Posterior cingulate gyrus (tissue), 11 donors: ENCODE measurements at regions not wholly inside any gene's neighbourhood (a gene's known extent, or its start where the extent isn't known, plus 50 kb on each side); places are given as distances from the start of the nearest gene placed in this dataset.

Experiments
- DNase-seq, 10 donors: peaks; one replicate each; pipeline versions ENCODE4 v3.0.0 to v3.0.0-alpha.2; 2020 to 2021; ENCODE audit warnings: mixed read lengths in 3 of 10
- intact Hi-C: fragments of 100-400 bp; cut with DNase I; formaldehyde crosslinking; loops from one replicate; pipeline ENCODE4 v1.15.1; 2023

GRCh38 chr5:92419261-92419660 is 1036.1 kb upstream of the ARRDC3 start:
- no peak for DNase-seq

DNA sequence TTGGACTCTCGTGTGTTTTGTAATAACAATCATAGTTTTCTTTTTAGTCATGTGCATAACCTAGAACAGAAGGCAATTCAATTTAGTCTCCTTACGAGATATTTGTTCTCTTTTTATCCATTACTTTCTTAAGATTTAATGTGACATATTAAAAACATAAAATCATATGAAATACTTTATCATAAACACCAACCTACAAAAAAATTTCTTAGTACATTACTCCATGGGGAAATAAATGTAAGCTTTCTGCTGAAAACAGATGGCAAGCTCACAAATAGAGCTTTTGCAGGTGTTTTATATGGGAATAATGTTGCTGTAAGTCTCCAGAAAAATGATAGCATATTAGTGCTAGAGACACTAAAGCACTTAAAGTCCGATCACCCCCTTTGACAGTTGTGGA is 1035.2 kb upstream of the ARRDC3 start:
- intact Hi-C loops = no loop called here
- DNase-seq = no peak

More at GRCh38 chr5:92419261-92419660, 1036.1 kb upstream of the ARRDC3 start:
- intact Hi-C loops = no loop called here

GRCh38 chr5:92409134-92409533 is 1026.0 kb upstream of the ARRDC3 start:
- no peak for DNase-seq
- intact Hi-C loops = no loop called here

- no peak for DNase-seq
- intact Hi-C loops = no loop called here
Measured at GRCh38 chr5:92402956-92403702, 1020.0 kb upstream of the ARRDC3 start.

DNA sequence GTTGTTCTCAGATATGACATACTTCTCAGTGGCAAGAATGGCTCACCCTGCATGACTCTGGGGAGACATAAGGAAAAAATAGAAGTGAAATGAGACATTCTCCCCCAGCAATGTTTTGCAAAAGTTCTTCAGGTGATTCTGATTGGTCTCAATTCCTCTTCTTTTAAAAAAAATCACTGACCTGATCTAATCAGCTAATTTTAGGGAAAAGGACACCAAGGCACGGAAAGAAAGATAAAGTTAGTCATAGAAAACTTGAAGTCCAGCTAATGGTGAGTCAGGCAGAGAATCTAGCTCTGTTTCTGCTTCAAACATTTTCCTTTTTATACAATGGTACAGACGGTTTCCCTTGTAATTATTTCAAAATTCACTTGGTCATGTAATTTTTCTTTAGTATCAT is 1018.9 kb upstream of the ARRDC3 start:
- intact Hi-C loops = no loop called here
- DNase-seq = no peak

GRCh38 chr5:92401492-92401891 is 1018.4 kb upstream of the ARRDC3 start:
- no peak for DNase-seq
- intact Hi-C loops = no loop called here

DNA sequence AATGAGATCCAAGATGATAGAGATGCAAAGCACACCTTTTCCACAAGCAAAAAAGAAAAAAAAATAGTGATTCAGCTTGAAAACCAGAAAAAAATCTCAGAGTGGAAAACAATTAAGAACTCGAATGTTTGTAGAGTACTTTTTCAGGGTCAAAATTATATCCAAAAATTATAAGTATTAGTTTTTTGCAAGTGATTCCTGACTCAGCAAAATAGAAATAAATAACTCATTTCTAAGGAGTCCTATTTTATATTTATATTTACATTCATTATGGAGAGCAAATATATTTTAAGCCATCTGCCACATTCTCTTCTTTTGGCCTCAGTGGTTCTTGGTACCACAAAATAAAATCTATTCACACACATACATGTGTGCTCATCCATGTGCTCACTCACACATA is 1011.8 kb upstream of the ARRDC3 start:
- intact Hi-C loops = no loop called here

DNA sequence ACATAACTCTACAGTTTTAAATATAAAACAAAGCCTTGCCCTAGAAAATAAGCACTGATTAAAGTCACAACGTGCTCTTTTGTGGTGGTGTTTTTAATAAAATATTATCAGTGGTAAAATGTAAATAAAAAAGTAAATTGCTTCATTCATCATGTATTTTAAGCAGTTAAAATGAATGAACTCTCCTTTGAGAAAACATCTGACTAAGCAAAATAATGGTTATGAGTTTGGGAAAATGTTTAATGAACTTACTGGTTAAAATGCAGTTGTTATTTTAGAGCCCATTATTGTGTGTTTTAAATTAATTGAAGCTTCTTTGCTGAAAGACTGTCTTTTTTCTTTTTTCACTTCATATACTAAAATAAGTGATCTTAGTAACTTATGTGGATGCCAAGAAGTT is 1007.5 kb upstream of the ARRDC3 start:
- DNase-seq = no peak
- intact Hi-C loops = no loop called here

More for the DNA sequence above, 1011.8 kb upstream of the ARRDC3 start:
- DNase-seq = no peak

DNA sequence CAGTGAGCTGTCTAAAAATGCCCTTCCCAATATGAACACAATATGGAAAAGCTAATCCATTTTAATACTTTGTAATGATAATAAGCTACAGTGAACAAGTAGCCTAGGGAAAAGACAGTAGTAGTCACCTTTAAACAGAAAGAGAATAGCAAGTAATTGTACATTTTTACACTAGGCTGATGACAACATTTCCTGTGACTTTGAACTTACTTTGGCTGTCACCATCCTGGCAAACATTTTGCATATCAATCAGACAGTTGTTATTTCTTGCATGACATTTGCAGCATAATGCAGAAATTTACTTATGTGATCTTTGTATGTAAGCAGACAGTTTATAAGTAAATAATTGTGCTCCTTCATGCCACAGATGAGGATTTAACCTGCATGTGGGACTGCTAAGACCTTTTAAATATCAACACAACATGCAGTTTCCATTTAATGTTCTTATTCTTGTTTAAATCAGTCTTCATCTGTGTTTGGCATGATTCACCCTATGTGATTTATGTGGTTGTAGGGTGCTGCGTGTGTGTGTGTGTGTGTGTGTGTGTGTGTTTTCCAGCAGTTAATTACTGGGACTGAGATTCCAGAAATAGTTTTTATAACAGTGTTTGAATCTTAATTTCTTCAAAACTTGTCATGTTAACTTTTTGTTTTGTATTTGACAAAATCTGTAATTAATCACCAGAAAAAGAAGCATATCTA is 997.1 kb upstream of the ARRDC3 start:
- DNase-seq = no peak
- intact Hi-C loops = no loop called here

GRCh38 chr5:92378966-92379611 is 996.0 kb upstream of the ARRDC3 start:
- DNase-seq = peak in 3 of 10 donors; percentile 9 to 61 (median 31)
- intact Hi-C loops = no loop called here

GRCh38 chr5:92374859-92375258 is 991.7 kb upstream of the ARRDC3 start:
- intact Hi-C loops = no loop called here
- DNase-seq = peak in 2 of 10 donors; percentile 67 to 82

GRCh38 chr5:92372766-92373165 is 989.6 kb upstream of the ARRDC3 start:
- no peak for DNase-seq
- intact Hi-C loops = no loop called here

- intact Hi-C loops = no loop called here
- DNase-seq = no peak
Measured at GRCh38 chr5:92371889-92372235, 988.7 kb upstream of the ARRDC3 start.

DNA sequence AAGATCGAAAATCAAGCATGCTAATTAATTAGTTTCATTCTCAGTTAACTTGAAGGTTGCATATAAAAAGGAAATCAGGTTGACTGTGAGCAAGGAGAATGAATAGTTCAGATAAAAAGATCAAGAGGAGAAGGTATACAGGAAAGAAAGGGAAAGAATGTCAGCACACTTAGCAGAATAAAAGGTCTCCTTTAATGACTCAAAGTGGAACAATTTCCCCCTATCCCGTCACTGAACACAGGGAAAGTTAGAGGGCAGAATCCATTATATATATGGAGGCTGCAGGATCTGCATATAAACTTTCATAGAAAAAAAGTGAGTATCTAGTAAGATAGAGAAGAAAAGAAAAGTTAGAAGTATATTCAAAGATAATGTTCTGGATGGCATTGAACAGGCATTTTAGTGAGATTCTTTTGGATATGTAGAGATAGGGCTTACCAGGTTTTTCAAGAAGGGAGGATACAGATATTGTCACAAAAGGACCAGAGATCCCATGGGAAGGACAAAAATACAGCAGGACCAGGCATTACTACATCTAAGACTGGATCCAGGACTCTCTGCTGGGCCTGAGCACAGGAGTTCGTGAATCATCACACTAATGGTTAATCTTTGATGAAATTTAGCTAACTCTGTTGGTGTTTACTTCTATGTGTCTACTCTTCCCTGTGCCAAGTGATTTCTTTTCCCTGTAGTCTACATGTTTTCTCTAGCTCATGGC is 988.2 kb upstream of the ARRDC3 start:
- intact Hi-C loops = no loop called here
- no peak for DNase-seq

- intact Hi-C loops = no loop called here
Measured at GRCh38 chr5:92370032-92370431, 986.9 kb upstream of the ARRDC3 start.

GRCh38 chr5:92369587-92369986 is 986.5 kb upstream of the ARRDC3 start:
- intact Hi-C loops = no loop called here
- DNase-seq = no peak

More at GRCh38 chr5:92370032-92370431, 986.9 kb upstream of the ARRDC3 start:
- no peak for DNase-seq

GRCh38 chr5:92364986-92365550 is 982.0 kb upstream of the ARRDC3 start:
- peak in 7 of 10 donors; percentile 27 to 83 (median 44) for DNase-seq
- intact Hi-C loops = no loop called here

DNA sequence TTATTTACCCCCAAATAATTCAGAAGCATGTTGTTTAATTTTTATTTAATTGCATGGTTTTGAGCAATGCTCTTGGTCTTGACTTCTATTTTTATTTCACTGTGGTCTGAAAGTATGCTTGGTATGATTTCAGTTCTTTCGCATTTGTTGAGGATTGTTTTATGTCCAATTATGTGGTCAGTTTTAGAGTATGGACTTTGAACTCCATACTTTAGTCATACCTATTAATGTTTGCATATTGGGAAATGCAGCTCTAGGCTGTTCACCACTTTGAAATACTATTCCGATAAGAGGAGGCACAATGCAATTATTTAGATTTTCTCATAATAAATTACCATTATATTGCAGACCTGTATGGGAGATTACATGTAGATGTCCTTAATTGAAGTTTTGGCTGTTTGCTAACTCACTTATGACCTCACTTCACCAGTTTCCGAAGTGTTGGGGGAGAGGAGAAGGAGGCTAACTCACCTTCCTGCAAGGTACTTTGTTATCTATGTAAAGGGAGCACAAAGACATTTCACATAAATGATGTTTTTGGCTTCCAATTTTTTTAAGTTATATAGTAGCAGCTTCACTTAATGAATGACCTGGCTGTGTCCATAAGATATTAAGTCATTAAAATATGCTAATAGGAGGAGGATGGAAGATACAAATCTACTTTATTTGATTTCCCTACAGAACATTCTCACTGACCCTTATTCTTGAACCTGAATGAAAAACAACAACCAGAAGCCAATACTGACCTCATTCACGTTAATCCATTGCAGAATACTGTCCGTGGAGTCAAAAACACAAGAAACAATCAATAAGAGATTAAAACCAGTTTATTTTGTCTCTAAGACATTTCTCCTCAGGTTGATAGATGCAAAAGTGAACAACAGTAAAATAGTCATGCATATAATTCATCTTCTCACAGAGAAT is 970.3 kb upstream of the ARRDC3 start:
- no peak for DNase-seq
- intact Hi-C loops = no loop called here

GRCh38 chr5:92337772-92338234 is 954.7 kb upstream of the ARRDC3 start:
- intact Hi-C loops = no loop called here
- DNase-seq = no peak
